ENCODE measurements at regions not wholly inside any gene's neighbourhood (a gene's known extent, or its start where the extent isn't known, plus 50 kb on each side); places are given as distances from the start of the nearest gene placed in this dataset.
"Not testable (repeated sequence)": the region's sequence is repeated elsewhere in the genome, so short reads cannot be mapped to it uniquely, and the experiment has no call there.

DNA sequence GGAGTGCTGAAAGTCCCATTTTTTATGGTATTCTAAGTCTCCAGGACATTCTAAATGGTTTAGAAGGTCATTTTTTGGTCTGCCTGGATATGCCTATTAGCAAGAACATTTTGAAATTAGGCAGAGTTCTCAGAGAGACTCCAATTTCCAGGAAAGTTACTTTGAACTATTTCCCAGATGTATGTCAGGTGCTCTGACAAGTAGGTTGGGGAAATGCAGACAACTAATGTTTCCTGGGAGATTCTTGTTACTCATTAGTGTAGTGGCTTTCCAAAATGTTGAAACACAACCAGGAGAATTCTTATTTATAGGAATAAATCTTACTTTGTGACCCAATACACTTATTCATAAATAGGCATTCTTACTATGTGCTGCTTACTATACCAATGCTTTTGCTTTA, 268.4 kb downstream of the ZNF37A start:
- DNase-seq (ENCODE audit: low spot score) = peak; percentile 68

DNA sequence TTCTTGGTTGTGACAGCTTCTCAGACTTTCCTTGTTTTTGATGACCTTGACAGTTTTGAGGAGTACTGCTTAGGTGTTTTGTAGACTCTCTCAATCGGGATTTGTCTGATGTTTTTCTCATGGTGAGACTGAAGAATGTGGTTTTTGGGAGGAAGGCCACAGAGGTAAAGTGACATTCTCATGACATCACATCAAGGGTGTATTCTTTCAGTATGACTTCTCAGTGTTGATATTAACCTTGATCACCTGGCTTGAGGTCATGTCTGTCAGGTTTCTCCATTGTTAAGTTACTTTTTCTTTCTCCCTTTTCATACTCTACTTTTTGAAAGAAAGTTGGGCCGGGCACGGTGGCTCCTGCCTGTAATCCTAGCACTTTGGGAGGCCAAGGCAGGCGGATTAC, 269.9 kb downstream of the ZNF37A start:
- DNase-seq (ENCODE audit: low spot score) = not testable (repeated sequence)

DNA sequence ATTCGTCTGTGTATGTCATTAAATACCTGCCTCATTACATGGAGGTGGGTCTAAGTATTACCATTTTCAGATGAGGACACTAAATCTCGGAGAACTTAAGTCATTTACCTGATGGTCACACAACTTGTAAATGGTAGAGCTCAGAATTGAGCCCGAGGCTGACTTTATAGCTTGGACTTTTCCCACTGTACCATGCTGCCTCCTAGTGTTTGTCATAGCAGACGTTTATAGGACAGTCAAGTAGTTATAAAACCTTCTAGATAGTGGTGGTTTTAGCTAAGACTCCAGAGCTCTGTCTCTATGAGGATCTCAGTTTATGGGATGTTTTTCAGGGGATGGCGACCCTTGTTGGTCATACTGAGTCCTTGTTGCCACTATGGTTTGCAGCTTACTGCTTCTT, 271.8 kb downstream of the ZNF37A start:
- DNase-seq (ENCODE audit: low spot score) = not testable (repeated sequence)

DNA sequence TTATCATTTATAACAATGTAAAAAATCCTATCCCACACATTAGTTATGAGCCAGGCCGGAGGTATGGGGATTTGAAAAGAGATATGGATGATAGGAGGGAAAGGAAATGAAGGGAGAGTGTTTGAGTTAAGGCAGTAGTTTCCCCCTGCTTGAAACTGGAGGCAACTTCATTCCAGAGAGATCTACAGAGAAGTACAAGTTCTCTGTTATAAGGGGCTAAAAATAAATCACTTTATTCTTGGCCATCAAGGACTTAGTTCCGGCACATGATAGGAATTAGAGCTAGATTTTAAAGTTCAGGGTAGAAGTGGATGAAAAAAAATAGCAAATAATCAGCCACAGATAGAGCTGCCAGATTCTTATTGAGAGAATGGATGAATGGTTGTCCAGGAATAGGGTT, 289.7 kb downstream of the ZNF37A start:
- DNase-seq (ENCODE audit: low spot score) = not testable (repeated sequence)

- DNase-seq (ENCODE audit: low spot score) = not testable (repeated sequence)
Observed at GRCh38 chr10:38386869-38387268, 292.7 kb downstream of the ZNF37A start.

DNA sequence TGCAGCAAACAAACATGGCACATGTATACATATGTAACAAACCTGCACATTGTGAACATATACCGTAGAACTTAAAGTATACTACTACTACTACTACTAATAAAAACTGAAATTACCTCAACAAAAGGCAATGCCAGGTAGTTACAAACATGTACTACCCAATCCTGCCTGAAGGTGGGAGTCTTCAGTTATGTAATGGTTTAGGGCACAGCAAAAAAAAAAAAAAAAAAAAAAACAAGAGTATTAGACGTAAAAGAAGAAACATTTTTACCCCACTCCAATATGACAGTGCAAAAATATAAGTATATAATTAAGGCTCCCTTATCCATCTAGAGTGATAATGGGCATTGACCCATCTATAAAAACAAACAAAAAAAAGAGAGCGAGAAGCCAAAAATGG, 296.6 kb downstream of the ZNF37A start:
- not testable (repeated sequence) for DNase-seq (ENCODE audit: low spot score)

DNA sequence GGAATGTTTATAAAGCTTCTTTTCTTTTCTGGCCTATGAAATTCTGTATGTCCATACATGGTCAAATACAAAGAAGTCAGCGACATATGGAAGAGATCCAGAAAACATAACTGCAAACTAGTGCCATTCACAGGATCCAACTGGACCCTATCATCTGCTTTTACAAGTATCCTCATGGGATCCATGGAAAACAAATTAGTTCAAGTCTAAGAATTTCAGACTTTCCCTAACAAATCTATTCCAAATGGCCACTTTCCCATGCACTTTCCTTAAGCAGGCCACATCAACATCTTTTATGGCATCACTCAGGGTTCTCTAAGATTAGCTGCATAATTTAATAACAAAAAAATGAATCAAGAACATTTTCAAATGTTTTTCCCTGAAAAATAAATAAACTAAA, 301.3 kb downstream of the ZNF37A start:
- not testable (repeated sequence) for DNase-seq (ENCODE audit: low spot score)

GRCh38 chr10:38396178-38396954, 302.2 kb downstream of the ZNF37A start:
- not testable (repeated sequence) for DNase-seq (ENCODE audit: low spot score)

GRCh38 chr10:38401565-38401964, 307.4 kb downstream of the ZNF37A start:
- DNase-seq (ENCODE audit: low spot score) = not testable (repeated sequence)

DNA sequence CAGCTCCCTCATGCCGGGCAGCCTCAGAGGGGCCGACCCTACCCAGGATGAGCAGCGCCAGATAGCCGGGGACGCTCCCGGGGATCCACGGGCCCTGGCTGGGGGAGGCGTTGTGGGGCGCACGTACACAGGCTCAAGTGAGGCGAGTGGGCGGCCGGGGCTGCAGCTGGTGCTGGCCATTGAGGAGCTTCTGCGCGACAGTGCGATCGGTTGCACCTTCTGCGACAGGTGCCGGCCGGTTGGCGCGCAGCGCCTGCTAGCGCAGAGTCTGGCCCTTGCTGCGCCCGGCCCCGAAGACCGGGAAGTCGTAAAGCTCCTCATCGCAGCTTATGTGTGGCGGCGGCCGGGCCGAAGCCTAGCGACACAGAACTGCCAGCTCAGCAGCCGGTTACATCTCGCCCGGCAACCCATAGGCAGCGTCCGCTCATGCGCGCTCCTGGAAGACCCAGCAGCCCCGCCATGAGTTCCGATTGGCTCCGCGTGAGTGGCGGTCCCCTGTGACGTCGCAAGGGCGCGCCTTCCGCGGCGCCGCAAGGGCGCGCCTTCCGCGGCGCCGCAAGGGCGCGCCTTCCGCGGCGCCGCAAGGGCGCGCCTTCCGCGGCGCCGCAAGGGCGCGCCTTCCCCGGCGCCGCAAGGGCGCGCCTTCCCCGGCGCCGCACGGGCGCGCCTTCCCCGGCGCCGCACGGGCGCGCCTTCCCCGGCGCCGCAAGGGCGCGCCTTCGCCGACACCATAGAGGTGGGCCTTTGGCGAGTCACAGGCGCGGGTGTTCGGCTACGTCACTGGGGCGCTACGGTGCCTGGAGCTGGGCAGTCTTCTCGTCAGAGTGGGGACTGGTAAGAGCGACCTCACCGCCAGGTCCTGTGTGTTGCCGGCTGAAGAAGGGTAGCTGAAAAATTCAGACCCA, 308.6 kb downstream of the ZNF37A start:
- peak; percentile 97 for DNase-seq (ENCODE audit: low spot score)

- peak; percentile 33 for DNase-seq (ENCODE audit: low spot score)
Observed at GRCh38 chr10:38403347-38404117, 309.4 kb downstream of the ZNF37A start.

DNA sequence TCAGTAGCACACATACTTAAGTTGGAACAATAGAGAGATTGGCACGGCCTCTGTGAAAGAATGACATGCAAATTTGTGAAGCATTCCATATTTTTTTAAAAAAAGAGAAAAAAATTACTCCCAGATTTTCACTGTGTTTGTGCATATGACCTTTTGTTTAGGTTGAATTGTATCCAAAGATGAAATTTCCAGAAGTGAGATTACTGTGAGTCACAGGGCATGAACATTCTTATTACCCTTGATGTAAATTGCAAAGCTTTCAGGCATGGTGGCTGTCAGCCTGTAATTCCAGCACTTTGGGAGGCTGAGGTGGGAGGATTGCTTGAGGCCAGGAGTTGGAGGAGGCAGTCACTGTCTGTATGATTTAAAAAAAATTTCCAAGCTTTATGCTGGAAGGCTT, 329.5 kb downstream of the ZNF37A start:
- DNase-seq (ENCODE audit: low spot score) = not testable (repeated sequence)

- not testable (repeated sequence) for DNase-seq (ENCODE audit: low spot score)
Observed at GRCh38 chr10:38430242-38430641, 336.1 kb downstream of the ZNF37A start.

- not testable (repeated sequence) for DNase-seq (ENCODE audit: low spot score)
Observed at GRCh38 chr10:38437359-38437758, 343.2 kb downstream of the ZNF37A start.

DNA sequence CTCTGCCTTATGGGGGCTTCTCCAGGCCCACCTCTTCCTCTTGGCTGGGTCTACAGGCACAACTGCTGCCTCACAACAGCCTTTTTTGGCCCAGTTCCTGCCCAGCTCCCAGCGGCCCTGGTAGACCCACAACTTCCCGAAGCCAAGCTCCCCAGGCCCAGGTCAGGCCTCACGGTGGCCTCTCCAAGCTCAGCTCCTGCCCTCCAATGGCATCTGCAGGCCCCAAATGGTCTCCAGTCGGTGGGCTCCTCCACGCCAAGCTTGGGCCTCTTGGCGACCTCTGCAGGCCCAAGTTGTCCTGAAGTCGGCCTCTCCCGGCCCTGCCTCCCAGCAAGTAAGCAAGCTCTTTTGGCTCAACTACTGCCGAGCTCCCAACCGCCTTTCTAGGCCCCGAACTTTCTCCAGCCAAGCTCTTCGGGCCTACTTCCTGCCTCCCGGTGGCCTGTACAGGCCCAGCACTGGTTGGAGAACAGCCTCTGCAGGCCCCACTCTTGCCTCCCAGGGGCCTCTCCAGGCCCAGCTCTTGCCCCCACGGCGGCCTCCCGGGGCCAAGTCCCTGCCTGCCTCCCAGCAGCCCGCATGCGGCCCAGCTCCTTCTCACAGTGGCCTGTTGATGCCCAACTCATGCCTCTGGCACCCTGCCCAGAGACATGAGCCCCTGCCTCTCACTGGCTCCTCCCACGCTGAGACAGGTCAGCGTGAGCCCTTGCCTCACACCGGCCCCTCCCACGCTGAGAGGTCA, 354.6 kb downstream of the ZNF37A start:
- peak; percentile 0 for DNase-seq (ENCODE audit: low spot score)

GRCh38 chr10:38449618-38450017, 355.5 kb downstream of the ZNF37A start:
- DNase-seq (ENCODE audit: low spot score) = not testable (repeated sequence)

- not testable (repeated sequence) for DNase-seq (ENCODE audit: low spot score)
Observed at GRCh38 chr10:38450372-38451057, 356.4 kb downstream of the ZNF37A start.

DNA sequence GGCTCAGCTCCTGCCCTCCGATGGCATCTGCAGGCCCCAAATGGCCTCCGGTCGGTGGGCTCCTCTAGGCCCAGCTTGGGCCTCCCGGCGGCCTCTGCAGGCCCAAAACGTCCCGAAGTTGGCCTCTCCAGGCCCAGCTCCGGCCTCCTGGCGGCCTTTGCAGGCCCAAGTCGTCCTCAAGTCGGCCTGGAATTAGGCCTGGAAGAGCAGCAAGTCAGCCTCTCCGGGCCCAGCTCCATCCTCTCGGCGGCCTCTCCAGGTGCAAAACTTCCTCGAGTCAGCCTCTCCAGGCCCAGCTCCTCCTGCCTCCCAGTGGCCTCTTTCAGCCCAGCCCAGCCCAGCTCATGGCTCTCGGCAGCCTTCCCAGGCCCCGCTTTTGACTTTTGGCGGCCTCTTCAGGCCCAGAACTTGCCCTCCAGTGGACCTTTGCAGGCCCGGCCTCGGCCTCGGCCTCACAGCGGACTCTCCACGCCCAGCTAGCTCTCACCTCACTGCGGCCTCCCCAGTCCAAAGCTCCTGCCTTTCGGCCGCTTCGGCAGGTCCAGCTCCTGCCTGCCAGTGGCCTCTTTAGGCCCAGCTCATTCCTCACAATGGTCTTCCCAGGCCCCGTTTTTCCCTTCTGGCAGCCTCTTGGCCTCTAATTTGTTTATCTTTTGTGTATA, 357.3 kb downstream of the ZNF37A start:
- DNase-seq (ENCODE audit: low spot score) = not testable (repeated sequence)

All from umbilical cord (tissue), 1 donor.